AG09309 (cell line): ENCODE measurements at regions not wholly inside any gene's neighbourhood (a gene's known extent, or its start where the extent isn't known, plus 50 kb on each side); places are given as distances from the start of the nearest gene placed in this dataset.

Experiments used
- DNase-seq: peaks from one replicate; pipeline ENCODE4 v3.0.0-alpha.2; 2010; ENCODE audit warnings: low read depth
- H3K4me3 ChIP-seq: 2 replicates; pipeline ENCODE4 v1.5.1; 2011; ENCODE audit warnings: mild to moderate bottlenecking, low read depth, low read length, moderate library complexity; ENCODE audit not compliant: control insufficient read depth
- CTCF ChIP-seq: IDR thresholded peaks from 2 replicates; pipeline ENCODE4 v1.5.1; 2011; ENCODE audit warnings: mild to moderate bottlenecking, low read depth, low read length, inconsistent platforms; ENCODE audit not compliant: insufficient read depth, control insufficient read depth; ENCODE audit errors: missing control alignments

GRCh38 chr2:156918410-156918809 lies 339.1 kb upstream of the GALNT5 start:
- TF ChIP-seq CTCF = no peak

GRCh38 chr2:156930423-156930822 lies 327.1 kb upstream of the GALNT5 start:
- TF ChIP-seq CTCF = no peak
- DNase-seq = no peak
- no peak overlapping the region for H3K4me3 ChIP-seq

More at GRCh38 chr2:156918410-156918809, 339.1 kb upstream of the GALNT5 start:
- no peak for DNase-seq
- H3K4me3 ChIP-seq = no peak overlapping the region

- DNase-seq = no peak
- no peak for TF ChIP-seq CTCF
- no peak overlapping the region for H3K4me3 ChIP-seq
Observed at GRCh38 chr2:156933645-156934225, 323.8 kb upstream of the GALNT5 start.

- H3K4me3 ChIP-seq = no peak overlapping the region
- no peak for TF ChIP-seq CTCF
- DNase-seq = no peak
Observed at GRCh38 chr2:156935616-156936015, 321.9 kb upstream of the GALNT5 start.

- no peak for TF ChIP-seq CTCF
- H3K4me3 ChIP-seq = no peak overlapping the region
- DNase-seq = no peak
Observed at GRCh38 chr2:156937430-156937829, 320.1 kb upstream of the GALNT5 start.

GRCh38 chr2:156944871-156945270 lies 312.6 kb upstream of the GALNT5 start:
- DNase-seq = no peak
- no peak for TF ChIP-seq CTCF
- no peak overlapping the region for H3K4me3 ChIP-seq

- no peak for DNase-seq
- no peak overlapping the region for H3K4me3 ChIP-seq
- TF ChIP-seq CTCF = no peak
Observed at GRCh38 chr2:156947261-156947660, 310.2 kb upstream of the GALNT5 start.
